ENCODE measurements at regions not wholly inside any gene's neighbourhood (a gene's known extent, or its start where the extent isn't known, plus 50 kb on each side); places are given as distances from the start of the nearest gene placed in this dataset.
"Not testable (repeated sequence)": the region's sequence is repeated elsewhere in the genome, so short reads cannot be mapped to it uniquely, and the experiment has no call there.

DNA sequence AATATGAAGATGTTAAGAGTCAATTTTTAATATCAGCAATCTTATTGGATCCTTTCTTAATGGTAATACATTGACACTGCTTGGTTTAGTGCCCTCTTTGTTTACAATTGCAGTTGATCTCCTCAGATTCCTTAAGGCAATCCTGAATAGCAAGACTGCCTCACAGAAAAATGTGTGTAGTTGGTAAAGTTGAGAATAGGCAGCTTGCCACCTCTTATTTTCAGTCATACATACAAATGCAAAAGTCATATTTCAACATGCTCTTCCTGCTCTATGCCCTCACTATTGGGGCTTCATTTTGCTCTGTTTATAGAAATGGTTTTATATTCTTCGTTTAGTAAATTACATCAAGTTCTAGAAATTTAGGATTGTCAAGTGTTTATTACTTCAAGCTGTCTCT lies 661.1 kb upstream of the ANKRD30A start:
- Histone ChIP-seq H3K27ac (ENCODE audit: insufficient read depth in 1 of 2, low read depth in 1 of 2, low read length in 2 of 2, poor library complexity in 1 of 2, severe bottlenecking in 2 of 2) (no peak overlapping the region), H3K4me3 (ENCODE audit: control insufficient read depth in 1 of 7, extremely low read depth in 1 of 7, insufficient read depth in 4 of 7, low read depth in 2 of 7, low read length in 6 of 7) (no peak overlapping the region), H3K4me1 (ENCODE audit: control extremely low read depth in 1 of 4, control insufficient read depth in 4 of 4, insufficient read depth in 4 of 4, low read length in 3 of 4) (no peaks in the 10 kb centered on the region), H3K9me3 (ENCODE audit: control extremely low read depth in 1 of 5, control insufficient read depth in 4 of 5, insufficient read depth in 2 of 5, low read depth in 1 of 5, low read length in 4 of 5) (no peaks in the 10 kb centered on the region), H3K27me3 (replicated peaks in 2 of 5; ENCODE audit: control insufficient read depth in 4 of 5, insufficient read depth in 5 of 5, low read length in 4 of 5) (no peaks in the 10 kb centered on the region), H3K36me3 (ENCODE audit: control insufficient read depth in 4 of 4, insufficient read depth in 4 of 4, low read length in 3 of 4) (no peaks in the 10 kb centered on the region)
- no peak for DNase-seq
- CTCF ChIA-PET = no interaction called here
- WGBS (ENCODE audit: insufficient coverage) = no CpG with 5 or more reads among the region's 1 CpG
- POLR2A ChIA-PET = no interaction called here

DNA sequence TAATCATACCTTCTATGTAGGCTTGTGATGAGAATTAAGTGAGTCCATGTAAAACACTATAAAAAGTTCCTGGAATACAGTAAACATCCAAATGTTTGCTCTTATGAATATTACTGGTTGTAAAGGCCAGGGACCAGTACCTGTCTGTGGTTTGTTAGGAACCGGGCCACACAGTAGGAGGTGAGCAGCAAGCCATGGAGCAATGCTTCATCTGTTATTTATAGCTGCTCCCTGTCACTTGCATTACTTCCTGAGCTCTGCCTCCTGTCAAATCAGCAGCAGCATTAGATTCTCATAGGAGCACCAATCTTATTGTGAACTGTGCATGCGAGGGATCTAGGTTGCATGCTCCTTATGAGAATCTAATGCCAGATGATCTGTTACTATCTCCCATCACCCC lies 662.0 kb upstream of the ANKRD30A start:
- WGBS (ENCODE audit: insufficient coverage) = 75% methylated on average over 2 of the region's 2 CpGs
- no peak for DNase-seq
- Histone ChIP-seq H3K4me1 (ENCODE audit: control extremely low read depth in 1 of 4, control insufficient read depth in 4 of 4, insufficient read depth in 4 of 4, low read length in 3 of 4) (no peaks in the 10 kb centered on the region), H3K36me3 (ENCODE audit: control insufficient read depth in 4 of 4, insufficient read depth in 4 of 4, low read length in 3 of 4) (no peaks in the 10 kb centered on the region), H3K27ac (ENCODE audit: insufficient read depth in 1 of 2, low read depth in 1 of 2, low read length in 2 of 2, poor library complexity in 1 of 2, severe bottlenecking in 2 of 2) (no peak overlapping the region), H3K27me3 (replicated peaks in 2 of 5; ENCODE audit: control insufficient read depth in 4 of 5, insufficient read depth in 5 of 5, low read length in 4 of 5) (no peaks in the 10 kb centered on the region), H3K9me3 (ENCODE audit: control extremely low read depth in 1 of 5, control insufficient read depth in 4 of 5, insufficient read depth in 2 of 5, low read depth in 1 of 5, low read length in 4 of 5) (peaks cover 0 to 2% (median 0%) of the 10 kb centered on the region in 5 experiments), H3K4me3 (ENCODE audit: control insufficient read depth in 1 of 7, extremely low read depth in 1 of 7, insufficient read depth in 4 of 7, low read depth in 2 of 7, low read length in 6 of 7) (no peak overlapping the region)
- CTCF ChIA-PET = no interaction called here
- POLR2A ChIA-PET = no interaction called here

DNA sequence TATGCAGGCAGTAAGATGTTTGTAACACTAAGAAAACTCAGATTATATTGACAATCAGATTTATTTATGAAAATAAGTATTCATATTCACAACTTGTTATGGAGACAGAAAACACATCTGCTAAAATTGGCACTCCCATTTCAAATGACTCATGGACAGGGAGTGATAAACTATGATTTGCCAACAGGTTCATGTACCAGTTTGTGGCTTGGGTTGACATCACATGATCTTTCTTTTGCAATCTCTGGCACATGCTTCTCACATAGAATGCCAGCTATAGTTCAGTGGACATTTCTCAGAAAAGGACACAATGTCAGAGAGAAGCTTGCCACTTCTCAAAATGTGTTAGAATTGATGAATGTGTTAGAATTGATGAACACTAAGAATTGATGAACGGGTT lies 663.2 kb upstream of the ANKRD30A start:
- Histone ChIP-seq H3K27me3 (replicated peaks in 2 of 5; ENCODE audit: control insufficient read depth in 4 of 5, insufficient read depth in 5 of 5, low read length in 4 of 5) (no peaks in the 10 kb centered on the region), H3K4me1 (ENCODE audit: control extremely low read depth in 1 of 4, control insufficient read depth in 4 of 4, insufficient read depth in 4 of 4, low read length in 3 of 4) (no peaks in the 10 kb centered on the region), H3K9me3 (ENCODE audit: control extremely low read depth in 1 of 5, control insufficient read depth in 4 of 5, insufficient read depth in 2 of 5, low read depth in 1 of 5, low read length in 4 of 5) (peaks cover 0 to 4% (median 0%) of the 10 kb centered on the region in 5 experiments), H3K4me3 (ENCODE audit: control insufficient read depth in 1 of 7, extremely low read depth in 1 of 7, insufficient read depth in 4 of 7, low read depth in 2 of 7, low read length in 6 of 7) (no peak overlapping the region), H3K27ac (ENCODE audit: insufficient read depth in 1 of 2, low read depth in 1 of 2, low read length in 2 of 2, poor library complexity in 1 of 2, severe bottlenecking in 2 of 2) (no peak overlapping the region), H3K36me3 (ENCODE audit: control insufficient read depth in 4 of 4, insufficient read depth in 4 of 4, low read length in 3 of 4) (no peaks in the 10 kb centered on the region)
- DNase-seq = peak in 1 of 3 donors; percentile 4
- WGBS (ENCODE audit: insufficient coverage) = no CpG with 5 or more reads among the region's 1 CpG
- POLR2A ChIA-PET = no interaction called here
- CTCF ChIA-PET = no interaction called here

DNA sequence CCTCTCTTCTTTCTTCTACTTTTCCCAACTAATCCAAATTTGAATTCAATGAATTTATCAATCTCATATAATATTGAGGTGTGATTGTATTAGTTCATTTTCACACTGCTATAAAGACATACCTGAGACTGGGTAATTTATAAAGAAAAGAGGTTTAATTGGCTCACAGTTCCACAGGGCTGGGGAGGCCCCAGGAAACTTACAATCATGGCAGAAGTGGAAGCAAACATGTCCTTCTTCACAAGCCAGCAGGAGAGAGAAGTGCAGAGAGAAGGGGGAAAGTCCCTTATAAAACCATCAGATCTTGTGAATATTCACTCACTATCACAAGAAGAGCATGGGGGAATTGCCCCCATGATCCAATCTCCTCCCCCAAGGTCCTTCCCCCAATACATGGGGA lies 667.0 kb upstream of the ANKRD30A start:
- H3K4me1 ChIP-seq (ENCODE audit: control extremely low read depth in 1 of 4, control insufficient read depth in 4 of 4, insufficient read depth in 4 of 4, low read length in 3 of 4); H3K36me3 ChIP-seq (ENCODE audit: control insufficient read depth in 4 of 4, insufficient read depth in 4 of 4, low read length in 3 of 4); DNase-seq; POLR2A ChIA-PET; H3K27me3 ChIP-seq (replicated peaks in 2 of 5; ENCODE audit: control insufficient read depth in 4 of 5, insufficient read depth in 5 of 5, low read length in 4 of 5); H3K4me3 ChIP-seq (ENCODE audit: control insufficient read depth in 1 of 7, extremely low read depth in 1 of 7, insufficient read depth in 4 of 7, low read depth in 2 of 7, low read length in 6 of 7); H3K27ac ChIP-seq (ENCODE audit: insufficient read depth in 1 of 2, low read depth in 1 of 2, low read length in 2 of 2, poor library complexity in 1 of 2, severe bottlenecking in 2 of 2); H3K9me3 ChIP-seq (ENCODE audit: control extremely low read depth in 1 of 5, control insufficient read depth in 4 of 5, insufficient read depth in 2 of 5, low read depth in 1 of 5, low read length in 4 of 5); CTCF ChIA-PET: not testable (repeated sequence)

DNA sequence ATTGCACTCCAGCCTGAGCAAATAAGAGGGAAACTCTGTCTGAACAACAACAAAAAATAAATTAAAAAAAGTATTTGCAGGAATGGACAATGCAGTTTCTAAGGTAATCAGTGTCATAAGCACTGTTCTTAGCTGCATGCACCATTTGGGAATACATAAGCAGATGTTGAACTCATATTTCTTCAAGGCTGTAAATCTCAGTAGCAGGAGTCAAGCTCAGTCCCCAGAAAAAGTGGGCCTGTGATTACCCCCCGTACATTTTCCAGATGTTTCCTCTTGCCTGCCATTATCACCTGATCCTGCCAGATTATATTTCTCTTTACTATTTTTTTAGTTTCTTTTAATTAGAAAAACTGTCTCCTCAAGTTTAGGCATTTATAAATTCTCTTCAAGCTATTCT lies 667.6 kb upstream of the ANKRD30A start:
- POLR2A ChIA-PET = no interaction called here
- WGBS (ENCODE audit: insufficient coverage) = 40% methylated on average over 1 of the region's 1 CpG
- Histone ChIP-seq H3K4me1 (ENCODE audit: control extremely low read depth in 1 of 4, control insufficient read depth in 4 of 4, insufficient read depth in 4 of 4, low read length in 3 of 4) (no peaks in the 10 kb centered on the region), H3K36me3 (ENCODE audit: control insufficient read depth in 4 of 4, insufficient read depth in 4 of 4, low read length in 3 of 4) (no peaks in the 10 kb centered on the region), H3K27me3 (replicated peaks in 2 of 5; ENCODE audit: control insufficient read depth in 4 of 5, insufficient read depth in 5 of 5, low read length in 4 of 5) (no peaks in the 10 kb centered on the region), H3K9me3 (ENCODE audit: control extremely low read depth in 1 of 5, control insufficient read depth in 4 of 5, insufficient read depth in 2 of 5, low read depth in 1 of 5, low read length in 4 of 5) (peaks cover 0 to 6% (median 0%) of the 10 kb centered on the region in 5 experiments), H3K4me3 (ENCODE audit: control insufficient read depth in 1 of 7, extremely low read depth in 1 of 7, insufficient read depth in 4 of 7, low read depth in 2 of 7, low read length in 6 of 7) (no peak overlapping the region), H3K27ac (ENCODE audit: insufficient read depth in 1 of 2, low read depth in 1 of 2, low read length in 2 of 2, poor library complexity in 1 of 2, severe bottlenecking in 2 of 2) (no peak overlapping the region)
- CTCF ChIA-PET = no interaction called here
- DNase-seq = no peak

DNA sequence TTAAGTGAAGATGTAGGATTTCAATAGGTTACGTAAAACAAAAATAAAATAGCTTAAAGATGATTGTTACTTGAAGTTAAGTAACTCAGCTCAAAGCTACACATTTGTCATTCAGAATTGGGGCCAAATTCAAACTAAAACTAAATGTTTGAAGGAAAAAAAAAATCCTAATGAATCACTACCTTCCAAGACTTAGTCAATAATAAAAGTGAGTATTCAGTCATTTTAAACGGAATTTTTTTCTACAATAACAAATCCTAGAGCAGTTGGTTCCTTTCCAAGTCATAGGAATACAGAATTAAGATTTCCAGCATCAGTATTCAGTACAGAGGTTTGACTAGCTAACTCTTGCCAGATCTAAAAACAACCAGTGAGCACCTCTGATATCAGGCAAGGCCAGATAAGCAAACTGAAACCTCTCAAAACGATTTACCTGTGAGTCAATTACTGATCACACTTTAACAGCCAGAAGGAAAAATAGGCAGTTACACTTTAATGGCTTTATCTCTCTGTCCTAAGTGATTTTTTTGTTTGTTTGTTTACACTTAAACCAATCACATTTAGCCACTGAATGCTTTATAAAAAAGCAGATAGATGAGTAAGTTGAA lies 669.8 kb upstream of the ANKRD30A start:
- Histone ChIP-seq H3K36me3 (ENCODE audit: control insufficient read depth in 4 of 4, insufficient read depth in 4 of 4, low read length in 3 of 4) (no peaks in the 10 kb centered on the region), H3K4me1 (ENCODE audit: control extremely low read depth in 1 of 4, control insufficient read depth in 4 of 4, insufficient read depth in 4 of 4, low read length in 3 of 4) (no peaks in the 10 kb centered on the region), H3K27me3 (replicated peaks in 2 of 5; ENCODE audit: control insufficient read depth in 4 of 5, insufficient read depth in 5 of 5, low read length in 4 of 5) (no peaks in the 10 kb centered on the region), H3K9me3 (ENCODE audit: control extremely low read depth in 1 of 5, control insufficient read depth in 4 of 5, insufficient read depth in 2 of 5, low read depth in 1 of 5, low read length in 4 of 5) (peaks cover 0 to 6% (median 0%) of the 10 kb centered on the region in 5 experiments), H3K4me3 (ENCODE audit: control insufficient read depth in 1 of 7, extremely low read depth in 1 of 7, insufficient read depth in 4 of 7, low read depth in 2 of 7, low read length in 6 of 7) (no peak overlapping the region), H3K27ac (ENCODE audit: insufficient read depth in 1 of 2, low read depth in 1 of 2, low read length in 2 of 2, poor library complexity in 1 of 2, severe bottlenecking in 2 of 2) (no peak overlapping the region)
- ChIA-PET CTCF (no interaction called here), POLR2A (no interaction called here)
- no peak for DNase-seq
- WGBS (ENCODE audit: insufficient coverage) = 80% methylated on average over 1 of the region's 3 CpGs

DNA sequence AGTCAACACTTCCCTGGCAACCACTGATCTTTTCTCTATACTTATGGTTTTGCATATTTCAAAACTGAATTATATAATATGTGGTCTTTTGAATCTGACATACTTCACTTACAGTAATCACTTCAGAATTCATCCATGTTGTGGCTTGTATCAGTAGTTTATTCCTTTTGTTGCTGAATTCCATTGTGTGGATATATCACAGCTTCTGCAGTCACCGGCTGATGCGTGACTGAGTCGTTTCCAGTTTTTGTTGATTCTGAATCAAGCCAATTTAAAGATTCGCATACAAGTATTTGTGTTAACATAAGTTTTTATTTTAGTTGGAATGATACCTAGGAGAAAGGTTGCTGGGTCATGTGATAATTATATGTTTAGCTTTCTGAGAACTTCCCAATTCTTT lies 672.5 kb upstream of the ANKRD30A start:
- Histone ChIP-seq H3K27ac (ENCODE audit: insufficient read depth in 1 of 2, low read depth in 1 of 2, low read length in 2 of 2, poor library complexity in 1 of 2, severe bottlenecking in 2 of 2) (no peak overlapping the region), H3K4me1 (ENCODE audit: control extremely low read depth in 1 of 4, control insufficient read depth in 4 of 4, insufficient read depth in 4 of 4, low read length in 3 of 4) (no peaks in the 10 kb centered on the region), H3K27me3 (replicated peaks in 2 of 5; ENCODE audit: control insufficient read depth in 4 of 5, insufficient read depth in 5 of 5, low read length in 4 of 5) (no peaks in the 10 kb centered on the region), H3K9me3 (ENCODE audit: control extremely low read depth in 1 of 5, control insufficient read depth in 4 of 5, insufficient read depth in 2 of 5, low read depth in 1 of 5, low read length in 4 of 5) (peaks cover 0 to 2% (median 0%) of the 10 kb centered on the region in 5 experiments), H3K36me3 (ENCODE audit: control insufficient read depth in 4 of 4, insufficient read depth in 4 of 4, low read length in 3 of 4) (no peaks in the 10 kb centered on the region), H3K4me3 (ENCODE audit: control insufficient read depth in 1 of 7, extremely low read depth in 1 of 7, insufficient read depth in 4 of 7, low read depth in 2 of 7, low read length in 6 of 7) (no peak overlapping the region)
- POLR2A ChIA-PET = no interaction called here
- DNase-seq = no peak
- CTCF ChIA-PET = no interaction called here
- WGBS (ENCODE audit: insufficient coverage) = 90% methylated on average over 4 of the region's 4 CpGs
